ENCODE measurements at regions not wholly inside any gene's neighbourhood (a gene's known extent, or its start where the extent isn't known, plus 50 kb on each side); places are given as distances from the start of the nearest gene placed in this dataset.

DNA sequence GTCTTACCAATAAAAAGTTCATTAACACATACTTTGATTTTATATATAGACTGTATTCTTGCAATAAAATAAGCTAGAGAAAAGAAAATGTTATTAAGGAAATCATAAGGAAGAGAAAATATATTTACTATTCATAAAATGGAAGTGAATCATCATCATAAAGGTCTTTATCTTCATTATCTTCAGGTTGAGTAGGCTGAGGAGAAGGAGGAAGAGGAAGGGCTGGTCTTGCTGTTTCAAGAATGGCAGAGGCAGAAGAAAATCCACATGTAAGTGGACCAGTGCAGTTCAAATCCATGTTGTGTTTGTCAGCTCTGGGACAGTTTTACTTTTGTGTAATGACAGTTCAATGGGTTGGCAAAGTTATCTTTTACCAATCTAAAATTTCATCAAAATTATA is 609.1 kb upstream of the ANKRD30A start (continued):
- TF ChIP-seq, protein P1, sequence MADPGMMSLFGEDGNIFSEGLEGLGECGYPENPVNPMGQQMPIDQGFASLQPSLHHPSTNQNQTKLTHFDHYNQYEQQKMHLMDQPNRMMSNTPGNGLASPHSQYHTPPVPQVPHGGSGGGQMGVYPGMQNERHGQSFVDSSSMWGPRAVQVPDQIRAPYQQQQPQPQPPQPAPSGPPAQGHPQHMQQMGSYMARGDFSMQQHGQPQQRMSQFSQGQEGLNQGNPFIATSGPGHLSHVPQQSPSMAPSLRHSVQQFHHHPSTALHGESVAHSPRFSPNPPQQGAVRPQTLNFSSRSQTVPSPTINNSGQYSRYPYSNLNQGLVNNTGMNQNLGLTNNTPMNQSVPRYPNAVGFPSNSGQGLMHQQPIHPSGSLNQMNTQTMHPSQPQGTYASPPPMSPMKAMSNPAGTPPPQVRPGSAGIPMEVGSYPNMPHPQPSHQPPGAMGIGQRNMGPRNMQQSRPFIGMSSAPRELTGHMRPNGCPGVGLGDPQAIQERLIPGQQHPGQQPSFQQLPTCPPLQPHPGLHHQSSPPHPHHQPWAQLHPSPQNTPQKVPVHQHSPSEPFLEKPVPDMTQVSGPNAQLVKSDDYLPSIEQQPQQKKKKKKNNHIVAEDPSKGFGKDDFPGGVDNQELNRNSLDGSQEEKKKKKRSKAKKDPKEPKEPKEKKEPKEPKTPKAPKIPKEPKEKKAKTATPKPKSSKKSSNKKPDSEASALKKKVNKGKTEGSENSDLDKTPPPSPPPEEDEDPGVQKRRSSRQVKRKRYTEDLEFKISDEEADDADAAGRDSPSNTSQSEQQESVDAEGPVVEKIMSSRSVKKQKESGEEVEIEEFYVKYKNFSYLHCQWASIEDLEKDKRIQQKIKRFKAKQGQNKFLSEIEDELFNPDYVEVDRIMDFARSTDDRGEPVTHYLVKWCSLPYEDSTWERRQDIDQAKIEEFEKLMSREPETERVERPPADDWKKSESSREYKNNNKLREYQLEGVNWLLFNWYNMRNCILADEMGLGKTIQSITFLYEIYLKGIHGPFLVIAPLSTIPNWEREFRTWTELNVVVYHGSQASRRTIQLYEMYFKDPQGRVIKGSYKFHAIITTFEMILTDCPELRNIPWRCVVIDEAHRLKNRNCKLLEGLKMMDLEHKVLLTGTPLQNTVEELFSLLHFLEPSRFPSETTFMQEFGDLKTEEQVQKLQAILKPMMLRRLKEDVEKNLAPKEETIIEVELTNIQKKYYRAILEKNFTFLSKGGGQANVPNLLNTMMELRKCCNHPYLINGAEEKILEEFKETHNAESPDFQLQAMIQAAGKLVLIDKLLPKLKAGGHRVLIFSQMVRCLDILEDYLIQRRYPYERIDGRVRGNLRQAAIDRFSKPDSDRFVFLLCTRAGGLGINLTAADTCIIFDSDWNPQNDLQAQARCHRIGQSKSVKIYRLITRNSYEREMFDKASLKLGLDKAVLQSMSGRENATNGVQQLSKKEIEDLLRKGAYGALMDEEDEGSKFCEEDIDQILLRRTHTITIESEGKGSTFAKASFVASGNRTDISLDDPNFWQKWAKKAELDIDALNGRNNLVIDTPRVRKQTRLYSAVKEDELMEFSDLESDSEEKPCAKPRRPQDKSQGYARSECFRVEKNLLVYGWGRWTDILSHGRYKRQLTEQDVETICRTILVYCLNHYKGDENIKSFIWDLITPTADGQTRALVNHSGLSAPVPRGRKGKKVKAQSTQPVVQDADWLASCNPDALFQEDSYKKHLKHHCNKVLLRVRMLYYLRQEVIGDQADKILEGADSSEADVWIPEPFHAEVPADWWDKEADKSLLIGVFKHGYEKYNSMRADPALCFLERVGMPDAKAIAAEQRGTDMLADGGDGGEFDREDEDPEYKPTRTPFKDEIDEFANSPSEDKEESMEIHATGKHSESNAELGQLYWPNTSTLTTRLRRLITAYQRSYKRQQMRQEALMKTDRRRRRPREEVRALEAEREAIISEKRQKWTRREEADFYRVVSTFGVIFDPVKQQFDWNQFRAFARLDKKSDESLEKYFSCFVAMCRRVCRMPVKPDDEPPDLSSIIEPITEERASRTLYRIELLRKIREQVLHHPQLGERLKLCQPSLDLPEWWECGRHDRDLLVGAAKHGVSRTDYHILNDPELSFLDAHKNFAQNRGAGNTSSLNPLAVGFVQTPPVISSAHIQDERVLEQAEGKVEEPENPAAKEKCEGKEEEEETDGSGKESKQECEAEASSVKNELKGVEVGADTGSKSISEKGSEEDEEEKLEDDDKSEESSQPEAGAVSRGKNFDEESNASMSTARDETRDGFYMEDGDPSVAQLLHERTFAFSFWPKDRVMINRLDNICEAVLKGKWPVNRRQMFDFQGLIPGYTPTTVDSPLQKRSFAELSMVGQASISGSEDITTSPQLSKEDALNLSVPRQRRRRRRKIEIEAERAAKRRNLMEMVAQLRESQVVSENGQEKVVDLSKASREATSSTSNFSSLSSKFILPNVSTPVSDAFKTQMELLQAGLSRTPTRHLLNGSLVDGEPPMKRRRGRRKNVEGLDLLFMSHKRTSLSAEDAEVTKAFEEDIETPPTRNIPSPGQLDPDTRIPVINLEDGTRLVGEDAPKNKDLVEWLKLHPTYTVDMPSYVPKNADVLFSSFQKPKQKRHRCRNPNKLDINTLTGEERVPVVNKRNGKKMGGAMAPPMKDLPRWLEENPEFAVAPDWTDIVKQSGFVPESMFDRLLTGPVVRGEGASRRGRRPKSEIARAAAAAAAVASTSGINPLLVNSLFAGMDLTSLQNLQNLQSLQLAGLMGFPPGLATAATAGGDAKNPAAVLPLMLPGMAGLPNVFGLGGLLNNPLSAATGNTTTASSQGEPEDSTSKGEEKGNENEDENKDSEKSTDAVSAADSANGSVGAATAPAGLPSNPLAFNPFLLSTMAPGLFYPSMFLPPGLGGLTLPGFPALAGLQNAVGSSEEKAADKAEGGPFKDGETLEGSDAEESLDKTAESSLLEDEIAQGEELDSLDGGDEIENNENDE (IDR thresholded peaks at IDR 0.05; ENCODE audit: insufficient replicate concordance, low read length) = no peak
- no peak for TF ChIP-seq CBX5 (IDR thresholded peaks at IDR 0.05; ENCODE audit: low read depth, low read length)
- TF ChIP-seq, protein P2, sequence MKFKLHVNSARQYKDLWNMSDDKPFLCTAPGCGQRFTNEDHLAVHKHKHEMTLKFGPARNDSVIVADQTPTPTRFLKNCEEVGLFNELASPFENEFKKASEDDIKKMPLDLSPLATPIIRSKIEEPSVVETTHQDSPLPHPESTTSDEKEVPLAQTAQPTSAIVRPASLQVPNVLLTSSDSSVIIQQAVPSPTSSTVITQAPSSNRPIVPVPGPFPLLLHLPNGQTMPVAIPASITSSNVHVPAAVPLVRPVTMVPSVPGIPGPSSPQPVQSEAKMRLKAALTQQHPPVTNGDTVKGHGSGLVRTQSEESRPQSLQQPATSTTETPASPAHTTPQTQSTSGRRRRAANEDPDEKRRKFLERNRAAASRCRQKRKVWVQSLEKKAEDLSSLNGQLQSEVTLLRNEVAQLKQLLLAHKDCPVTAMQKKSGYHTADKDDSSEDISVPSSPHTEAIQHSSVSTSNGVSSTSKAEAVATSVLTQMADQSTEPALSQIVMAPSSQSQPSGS (IDR thresholded peaks at IDR 0.05; ENCODE audit: low read length) = no peak
